HK-2 (cell line): ENCODE measurements at regions not wholly inside any gene's neighbourhood (a gene's known extent, or its start where the extent isn't known, plus 50 kb on each side); places are given as distances from the start of the nearest gene placed in this dataset.

ENCODE experiments used
- DNase-seq: peaks from one replicate; pipeline ENCODE4 v3.0.0-alpha.2; 2018; ENCODE audit not compliant: unreplicated experiment

GRCh38 chr7:17234398-17235031, 63.9 kb upstream of the AHR start:
- peak; percentile 25 for DNase-seq

- DNase-seq: no peak
Observed at GRCh38 chr7:17236171-17236570, 62.3 kb upstream of the AHR start.

GRCh38 chr7:17236603-17237002, 61.8 kb upstream of the AHR start:
- no peak for DNase-seq

- DNase-seq: no peak
Observed at GRCh38 chr7:17239046-17239445, 59.4 kb upstream of the AHR start.

GRCh38 chr7:17239683-17240521, 58.5 kb upstream of the AHR start:
- DNase-seq: no peak

GRCh38 chr7:17242504-17242903, 55.9 kb upstream of the AHR start:
- no peak for DNase-seq

GRCh38 chr7:17244786-17245185, 53.7 kb upstream of the AHR start:
- DNase-seq: no peak

- no peak for DNase-seq
Observed at GRCh38 chr7:17247357-17247756, 51.1 kb upstream of the AHR start.

- DNase-seq: no peak
Observed at GRCh38 chr7:17248527-17248926, 49.9 kb upstream of the AHR start.
